GM12878 (cell line): ENCODE measurements at regions not wholly inside any gene's neighbourhood (a gene's known extent, or its start where the extent isn't known, plus 50 kb on each side); places are given as distances from the start of the nearest gene placed in this dataset.

Source experiments
- ATAC-seq: fragments of 200-7000 bp; cut with Tn5 transposase; 3 replicates; pipeline ENCODE4 v1.9.1; 2020; ENCODE audit warnings: mild to moderate bottlenecking, moderate library complexity
- BruUV-seq: library from RNA; stranded (reverse); fragments of 400-500 nt; replicated peaks from 2 replicates; lab custom pipeline; 2021; lab: Mats Ljungman, UMichigan
- CTCF ChIA-PET: fragments of 300-600 bp; sonication (Branson Sonifier 250); formaldehyde crosslinking; extraction: SDS; loops from one replicate; lab custom pipeline; 2021; ENCODE audit warnings: inconsistent platforms; lab: Yijun Ruan, JAX
- POLR2A ChIA-PET: fragments of 350-600 bp; formaldehyde crosslinking; extraction: SDS; loops from one replicate; lab custom pipeline; 2021; ENCODE audit warnings: inconsistent platforms; lab: Charles Lee
- RAD21 ChIA-PET: fragments of 300-600 bp; sonication (Branson Sonifier 250); formaldehyde crosslinking; loops from one replicate; lab custom pipeline; 2023; ENCODE audit warnings: antibody characterized with exemption; ENCODE audit not compliant: unreplicated experiment; lab: Charles Lee
- SMC1A ChIA-PET: fragments of 300-600 bp; sonication (Branson Sonifier 250); formaldehyde crosslinking; loops from one replicate; lab custom pipeline; 2023; ENCODE audit not compliant: unreplicated experiment, uncharacterized antibody; lab: Charles Lee
- DNase-seq: peaks from one replicate; pipeline ENCODE4 v3.0.0-alpha.2; 2011; ENCODE audit warnings: low read depth, low spot score
- FAIRE-seq: peaks from 3 replicates; lab custom pipeline; 2011; peaks lifted over from hg19 to GRCh38; lab: Jason Lieb, UNC
- H2AFZ ChIP-seq: 2 replicates; pipeline ENCODE4 v1.6.0; 2011; ENCODE audit warnings: low read depth, low read length, control low read depth; ENCODE audit not compliant: control insufficient read depth
- H3K27ac ChIP-seq: 2 replicates; pipeline ENCODE4 v1.5.1; 2011; ENCODE audit warnings: control low read depth; ENCODE audit not compliant: control insufficient read depth, insufficient read depth
- H3K27me3 ChIP-seq, 2 experiments: replicated peaks in 1 of 2; 2 replicates each; pipeline versions ENCODE4 v1.6.0 to v1.6.1; 2011; ENCODE audit warnings: low read length in 1 of 2; ENCODE audit not compliant: control insufficient read depth in 2 of 2, insufficient read depth in 2 of 2
- H3K36me3 ChIP-seq, 2 experiments: 2 replicates each; pipeline ENCODE4 v1.5.1; 2011; ENCODE audit warnings: low read length in 1 of 2; ENCODE audit not compliant: control insufficient read depth in 2 of 2, insufficient read depth in 2 of 2
- H3K4me1 ChIP-seq: 2 replicates; pipeline ENCODE4 v1.6.1; 2011; ENCODE audit warnings: mild to moderate bottlenecking, low read length, moderate library complexity, mixed read lengths; ENCODE audit not compliant: control insufficient read depth, insufficient read depth
- H3K4me2 ChIP-seq: 2 replicates; pipeline ENCODE4 v1.6.0; 2011; ENCODE audit warnings: control low read depth; ENCODE audit not compliant: control insufficient read depth, insufficient read depth
- H3K4me3 ChIP-seq: fragments of 200-600 bp; sonication (generic); 2 replicates; pipeline ENCODE4 v1.5.1; 2016
- H3K79me2 ChIP-seq: 2 replicates; pipeline ENCODE4 v1.6.0; 2011; ENCODE audit warnings: low read length; ENCODE audit not compliant: control insufficient read depth, insufficient read depth
- H3K9ac ChIP-seq: 2 replicates; pipeline ENCODE4 v1.8.0; 2011; ENCODE audit warnings: low read length, control low read depth, mixed read lengths; ENCODE audit not compliant: control insufficient read depth, insufficient read depth
- H3K9me3 ChIP-seq: replicated peaks from 3 replicates; pipeline ENCODE4 v1.5.1; 2011; ENCODE audit warnings: mild to moderate bottlenecking, low read length; ENCODE audit not compliant: control insufficient read depth, insufficient read depth
- H4K20me1 ChIP-seq: 2 replicates; pipeline ENCODE4 v1.6.0; 2011; ENCODE audit not compliant: control insufficient read depth, insufficient read depth
- CHD1 ChIP-seq: IDR thresholded peaks from 2 replicates; pipeline ENCODE4 v1.6.1; 2012; ENCODE audit warnings: low read depth, low read length, improper control_type of control experiment
- MTA3 ChIP-seq: IDR thresholded peaks from 2 replicates; pipeline ENCODE4 v1.6.1; 2012; ENCODE audit warnings: low read length, inconsistent platforms, borderline replicate concordance
- SMC3 ChIP-seq: IDR thresholded peaks from 2 replicates; pipeline ENCODE4 v1.6.1; 2011; ENCODE audit warnings: low read length, improper control_type of control experiment, borderline replicate concordance
- SUZ12 ChIP-seq: fragments of 200-600 bp; sonication (generic); IDR thresholded peaks from one replicate; pipeline ENCODE4 v1.6.1; 2018; ENCODE audit warnings: antibody characterized with exemption, mild to moderate bottlenecking; ENCODE audit not compliant: unreplicated experiment
- WGBS: methylation state at CpG from one replicate; pipeline ENCODE4 v1.1.6; 2016; ENCODE audit warnings: low lambda C conversion rate; ENCODE audit not compliant: insufficient replicate concordance, insufficient coverage; ENCODE audit errors: missing lambda C conversion rate; 5-methylcytosine and 5-hydroxymethylcytosine counted together
- in situ Hi-C: fragments of 300-500 bp; cut with MboI; formaldehyde crosslinking; loops from 9 replicates; pipeline ENCODE4 v1.14.3; 2018; ENCODE audit warnings: mixed read lengths
- intact Hi-C: fragments of 100-400 bp; cut with micrococcal nuclease; formaldehyde crosslinking; loops from one replicate; pipeline ENCODE4 v1.14.2; 2022; ENCODE audit not compliant: unreplicated experiment
- TF ChIP-seq, protein P1 (sequence below): IDR thresholded peaks from 2 replicates; pipeline ENCODE4 v1.6.1; 2011; ENCODE audit warnings: borderline replicate concordance, low read depth, mild to moderate bottlenecking, moderate library complexity, mixed read lengths, low read length; ENCODE audit not compliant: insufficient read depth; ENCODE audit errors: extremely low read length
- TF ChIP-seq, protein P2 (sequence below): IDR thresholded peaks from 2 replicates; pipeline ENCODE4 v1.6.1; 2012; ENCODE audit warnings: low read length, inconsistent platforms

DNA sequence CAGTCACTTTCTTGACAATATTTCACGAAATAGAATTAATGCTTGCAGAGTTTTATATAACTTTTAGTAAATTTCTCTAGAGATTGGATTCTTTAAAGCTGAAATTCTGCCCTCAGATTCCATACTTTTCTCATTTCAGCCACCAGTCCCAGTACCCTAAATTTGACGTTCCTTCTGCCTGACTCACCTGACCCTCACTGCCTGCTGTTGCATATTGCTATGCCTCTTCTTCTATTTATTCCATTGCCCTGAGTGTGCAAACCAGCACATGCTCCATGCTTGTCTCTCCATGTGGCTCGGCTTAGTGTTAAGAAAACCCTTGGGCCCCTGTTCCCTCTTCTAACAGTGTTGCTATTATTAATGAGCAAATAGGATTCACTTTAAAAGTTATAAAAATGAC, 533.3 kb downstream of the LRFN5 start:
- ChIA-PET SMC1A (no interaction called here), POLR2A (no interaction called here), RAD21 (no interaction called here), CTCF (no interaction called here)
- H3K27ac ChIP-seq, result no peak overlapping the region
- no peak overlapping the region for H3K4me3 ChIP-seq
- DNase-seq (no peak), ATAC-seq (no peak), FAIRE-seq (no peak)
- H3K36me3 ChIP-seq, result no peaks in the 10 kb centered on the region
- TF ChIP-seq, protein P1, sequence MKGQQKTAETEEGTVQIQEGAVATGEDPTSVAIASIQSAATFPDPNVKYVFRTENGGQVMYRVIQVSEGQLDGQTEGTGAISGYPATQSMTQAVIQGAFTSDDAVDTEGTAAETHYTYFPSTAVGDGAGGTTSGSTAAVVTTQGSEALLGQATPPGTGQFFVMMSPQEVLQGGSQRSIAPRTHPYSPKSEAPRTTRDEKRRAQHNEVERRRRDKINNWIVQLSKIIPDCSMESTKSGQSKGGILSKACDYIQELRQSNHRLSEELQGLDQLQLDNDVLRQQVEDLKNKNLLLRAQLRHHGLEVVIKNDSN, result no peak
- TF ChIP-seq, protein P2, sequence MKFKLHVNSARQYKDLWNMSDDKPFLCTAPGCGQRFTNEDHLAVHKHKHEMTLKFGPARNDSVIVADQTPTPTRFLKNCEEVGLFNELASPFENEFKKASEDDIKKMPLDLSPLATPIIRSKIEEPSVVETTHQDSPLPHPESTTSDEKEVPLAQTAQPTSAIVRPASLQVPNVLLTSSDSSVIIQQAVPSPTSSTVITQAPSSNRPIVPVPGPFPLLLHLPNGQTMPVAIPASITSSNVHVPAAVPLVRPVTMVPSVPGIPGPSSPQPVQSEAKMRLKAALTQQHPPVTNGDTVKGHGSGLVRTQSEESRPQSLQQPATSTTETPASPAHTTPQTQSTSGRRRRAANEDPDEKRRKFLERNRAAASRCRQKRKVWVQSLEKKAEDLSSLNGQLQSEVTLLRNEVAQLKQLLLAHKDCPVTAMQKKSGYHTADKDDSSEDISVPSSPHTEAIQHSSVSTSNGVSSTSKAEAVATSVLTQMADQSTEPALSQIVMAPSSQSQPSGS, result no peak
- TF ChIP-seq SMC3, result no peak
- TF ChIP-seq SUZ12, result no peak
- no peak for TF ChIP-seq CHD1
- TF ChIP-seq MTA3, result no peak
- in situ Hi-C loops, result no loop called here
- no peaks in the 10 kb centered on the region for H3K79me2 ChIP-seq
- intact Hi-C loops, result no loop called here
- H3K4me1 ChIP-seq, result no peaks in the 10 kb centered on the region
- BruUV-seq, result no TSS peak
- H4K20me1 ChIP-seq, result no peaks in the 10 kb centered on the region
- no peak overlapping the region for H3K4me2 ChIP-seq
- no peaks in the 10 kb centered on the region for H3K9me3 ChIP-seq
- no peak overlapping the region for H3K9ac ChIP-seq
- no peak overlapping the region for H2AFZ ChIP-seq
- 15% methylated on average over 3 of the region's 3 CpGs for WGBS
- H3K27me3 ChIP-seq, result no peaks in the 10 kb centered on the region
